ENCODE measurements at regions not wholly inside any gene's neighbourhood (a gene's known extent, or its start where the extent isn't known, plus 50 kb on each side); places are given as distances from the start of the nearest gene placed in this dataset.
A peak's percentile ranks its signal among the peaks of the same experiment; 100 is the strongest.

DNA sequence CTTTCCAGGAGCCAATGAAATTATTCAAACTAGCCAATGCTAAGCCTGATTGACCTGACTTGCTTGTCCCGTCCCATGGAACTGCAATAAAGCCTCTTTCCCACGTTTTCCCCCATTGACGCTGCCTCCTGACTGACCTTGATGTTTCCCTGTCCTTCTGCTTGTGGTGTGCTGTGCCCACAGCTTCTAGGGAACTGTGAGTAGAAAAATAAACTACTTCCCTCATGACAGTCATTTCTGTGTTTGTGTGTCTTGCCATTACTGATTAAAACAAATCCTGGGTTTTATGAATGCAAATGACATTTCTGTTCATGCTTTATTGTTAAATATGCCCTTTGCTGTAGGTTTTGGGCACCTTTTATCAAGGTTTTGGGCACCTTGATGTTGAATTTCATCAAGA lies 91.3 kb upstream of the ABI1 start:
- 88% methylated on average over 3 of the region's 3 CpGs for WGBS
- Histone ChIP-seq H3K27ac (no peak overlapping the region), H3K4me1 (no peaks in the 10 kb centered on the region), H3K9me3 (no peaks in the 10 kb centered on the region), H3K27me3 (no peaks in the 10 kb centered on the region), H3K36me3 (no peaks in the 10 kb centered on the region), H3K4me3 (no peak overlapping the region)
- DNase-seq (ENCODE audit: low spot score in 2 of 2), result no peak
- TF ChIP-seq POLR2A (IDR thresholded peaks at IDR 0.05) (no peak), CTCF (IDR thresholded peaks at IDR 0.05) (no peak), EP300 (IDR thresholded peaks at IDR 0.05) (no peak), POLR2AphosphoS5 (IDR thresholded peaks at IDR 0.05) (no peak)

DNA sequence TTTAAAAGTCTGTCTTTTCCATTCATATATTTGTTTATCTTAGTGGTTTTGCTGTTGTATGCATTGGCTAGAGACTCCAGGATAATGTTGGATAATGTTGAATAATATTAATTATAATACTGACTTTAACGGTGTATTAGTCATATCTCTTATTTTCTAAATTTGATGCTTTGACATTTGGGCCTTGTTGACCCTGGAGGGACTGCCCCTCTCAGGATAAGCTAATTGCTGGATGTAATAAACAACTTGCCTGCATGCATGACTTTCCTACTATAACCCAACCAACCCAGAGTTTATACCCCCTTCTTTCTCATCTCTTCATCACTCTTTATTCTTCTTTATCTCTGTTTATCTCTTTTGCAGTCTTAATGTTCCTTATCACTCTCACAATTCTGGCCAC lies 90.9 kb upstream of the ABI1 start:
- TF ChIP-seq EP300 (IDR thresholded peaks at IDR 0.05) (no peak), CTCF (IDR thresholded peaks at IDR 0.05) (no peak), POLR2A (IDR thresholded peaks at IDR 0.05) (no peak)
- H3K4me1 ChIP-seq, result no peaks in the 10 kb centered on the region
- no peaks in the 10 kb centered on the region for H3K36me3 ChIP-seq
- H3K27ac ChIP-seq, result no peak overlapping the region
- H3K27me3 ChIP-seq, result no peaks in the 10 kb centered on the region
- no peak for DNase-seq (ENCODE audit: low spot score in 2 of 2)
- H3K9me3 ChIP-seq, result no peaks in the 10 kb centered on the region
- H3K4me3 ChIP-seq, result no peak overlapping the region
- WGBS, result 51% methylated on average over 1 of the region's 1 CpG

DNA sequence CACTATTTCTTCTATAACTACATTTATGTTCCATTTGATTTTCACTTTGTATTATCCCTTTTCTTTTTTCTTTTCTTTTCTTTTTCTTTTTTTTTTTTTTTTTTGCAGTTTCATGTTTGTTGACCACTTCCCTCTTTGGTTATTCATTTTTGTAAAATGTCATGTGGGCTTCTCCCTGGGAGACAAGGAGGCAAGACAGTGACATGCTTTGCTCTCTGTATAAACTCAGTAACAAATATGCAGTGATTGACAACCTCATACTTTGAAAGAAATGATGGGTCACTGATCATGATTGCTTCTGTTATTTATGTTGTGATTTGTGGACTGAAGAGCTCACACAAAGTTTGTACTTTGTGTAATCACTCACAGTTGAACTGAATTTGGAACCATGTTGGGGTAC lies 90.2 kb upstream of the ABI1 start:
- no peak for TF ChIP-seq POLR2AphosphoS5 (IDR thresholded peaks at IDR 0.05)
- no peak for TF ChIP-seq POLR2A (IDR thresholded peaks at IDR 0.05)
- no peak for TF ChIP-seq CTCF (IDR thresholded peaks at IDR 0.05)
- TF ChIP-seq EP300 (IDR thresholded peaks at IDR 0.05), result no peak
- H3K4me3 ChIP-seq, result no peak overlapping the region
- no peak for DNase-seq (ENCODE audit: low spot score in 2 of 2)
- no peaks in the 10 kb centered on the region for H3K9me3 ChIP-seq
- no peaks in the 10 kb centered on the region for H3K27me3 ChIP-seq
- no peaks in the 10 kb centered on the region for H3K36me3 ChIP-seq
- no peak overlapping the region for H3K27ac ChIP-seq
- H3K4me1 ChIP-seq, result peaks cover 3% of the 10 kb centered on the region

- DNase-seq (ENCODE audit: low spot score in 2 of 2), result no peak
- H3K36me3 ChIP-seq, result no peaks in the 10 kb centered on the region
- peaks cover 8% of the 10 kb centered on the region for H3K27me3 ChIP-seq
- whole genome bisulfite sequencing, result 53% methylated on average over 27 of the region's 29 CpGs
- H3K4me1 ChIP-seq, result peaks cover 9% of the 10 kb centered on the region
- H3K4me3 ChIP-seq, result peak overlapping the region; percentile 26
- H3K27ac ChIP-seq, result peak overlapping the region; percentile 30
- TF ChIP-seq CTCF (IDR thresholded peaks at IDR 0.05), result no peak
- H3K9me3 ChIP-seq, result no peaks in the 10 kb centered on the region
Observed at GRCh38 chr10:26946102-26946811, 85.5 kb upstream of the ABI1 start.

DNA sequence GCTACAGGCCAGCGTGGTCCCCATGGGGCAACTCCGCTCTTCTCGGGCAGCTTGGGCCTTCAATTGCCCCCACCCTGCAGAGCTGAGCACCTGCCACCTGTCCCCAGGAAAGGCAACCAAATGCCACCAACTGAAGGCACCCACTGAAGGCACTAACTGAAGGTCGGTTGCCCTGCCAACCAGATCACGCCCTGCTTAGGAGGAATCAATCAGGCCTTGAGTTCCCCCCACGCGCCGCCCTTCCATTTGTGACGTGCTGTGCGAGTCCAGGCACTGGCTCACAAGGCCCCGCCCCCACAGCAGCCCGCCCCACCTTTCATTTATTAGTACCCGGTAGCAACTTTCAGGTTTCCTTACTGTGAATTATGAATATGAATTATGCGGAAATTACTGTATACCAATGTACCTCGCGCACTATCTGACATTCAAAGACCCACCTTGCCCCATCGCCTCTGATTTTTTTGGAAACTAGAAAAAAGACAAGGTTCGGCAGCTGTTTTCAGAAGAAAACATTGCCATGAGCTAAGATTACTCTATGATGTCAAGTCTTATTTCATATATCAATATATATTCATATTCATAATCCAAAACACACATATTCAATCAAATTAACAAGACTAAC lies 83.6 kb upstream of the ABI1 start:
- no peak for TF ChIP-seq CTCF (IDR thresholded peaks at IDR 0.05)
- no peak for TF ChIP-seq POLR2AphosphoS5 (IDR thresholded peaks at IDR 0.05)
- TF ChIP-seq EP300 (IDR thresholded peaks at IDR 0.05), result no peak
- TF ChIP-seq POLR2A (IDR thresholded peaks at IDR 0.05), result no peak
- no peak for DNase-seq (ENCODE audit: low spot score in 2 of 2)
- Histone ChIP-seq H3K9me3 (no peaks in the 10 kb centered on the region), H3K4me1 (peaks cover 9% of the 10 kb centered on the region), H3K4me3 (no peak overlapping the region), H3K36me3 (no peaks in the 10 kb centered on the region), H3K27me3 (peaks cover 8% of the 10 kb centered on the region), H3K27ac (no peak overlapping the region)
- WGBS, result 87% methylated on average over 17 of the region's 18 CpGs

All from suprapubic skin (tissue), 4 donors.